ENCODE measurements at regions not wholly inside any gene's neighbourhood (a gene's known extent, or its start where the extent isn't known, plus 50 kb on each side); places are given as distances from the start of the nearest gene placed in this dataset.

GRCh38 chr20:52905241-52905994 lies 66.7 kb upstream of the TSHZ2 start:
- H3K4me3 ChIP-seq (replicated peaks in 1 of 3), result no peak overlapping the region
- H3K4me1 ChIP-seq, result no peaks in the 10 kb centered on the region
- H3K36me3 ChIP-seq, result no peaks in the 10 kb centered on the region
- H3K27ac ChIP-seq, result no peak overlapping the region
- no peaks in the 10 kb centered on the region for H3K27me3 ChIP-seq
- WGBS, 2 donors, result 69 to 81% methylated on average over 8 of the region's 8 CpGs
- intact Hi-C loops (cut with DNase I), result no loop called here
- H3K9me3 ChIP-seq, result no peaks in the 10 kb centered on the region
- no peak for TF ChIP-seq POLR2A (IDR thresholded peaks at IDR 0.05)
- TF ChIP-seq, protein P1, sequence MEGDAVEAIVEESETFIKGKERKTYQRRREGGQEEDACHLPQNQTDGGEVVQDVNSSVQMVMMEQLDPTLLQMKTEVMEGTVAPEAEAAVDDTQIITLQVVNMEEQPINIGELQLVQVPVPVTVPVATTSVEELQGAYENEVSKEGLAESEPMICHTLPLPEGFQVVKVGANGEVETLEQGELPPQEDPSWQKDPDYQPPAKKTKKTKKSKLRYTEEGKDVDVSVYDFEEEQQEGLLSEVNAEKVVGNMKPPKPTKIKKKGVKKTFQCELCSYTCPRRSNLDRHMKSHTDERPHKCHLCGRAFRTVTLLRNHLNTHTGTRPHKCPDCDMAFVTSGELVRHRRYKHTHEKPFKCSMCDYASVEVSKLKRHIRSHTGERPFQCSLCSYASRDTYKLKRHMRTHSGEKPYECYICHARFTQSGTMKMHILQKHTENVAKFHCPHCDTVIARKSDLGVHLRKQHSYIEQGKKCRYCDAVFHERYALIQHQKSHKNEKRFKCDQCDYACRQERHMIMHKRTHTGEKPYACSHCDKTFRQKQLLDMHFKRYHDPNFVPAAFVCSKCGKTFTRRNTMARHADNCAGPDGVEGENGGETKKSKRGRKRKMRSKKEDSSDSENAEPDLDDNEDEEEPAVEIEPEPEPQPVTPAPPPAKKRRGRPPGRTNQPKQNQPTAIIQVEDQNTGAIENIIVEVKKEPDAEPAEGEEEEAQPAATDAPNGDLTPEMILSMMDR (IDR thresholded peaks at IDR 0.05), result no peak
- DNase-seq, result no peak

DNA sequence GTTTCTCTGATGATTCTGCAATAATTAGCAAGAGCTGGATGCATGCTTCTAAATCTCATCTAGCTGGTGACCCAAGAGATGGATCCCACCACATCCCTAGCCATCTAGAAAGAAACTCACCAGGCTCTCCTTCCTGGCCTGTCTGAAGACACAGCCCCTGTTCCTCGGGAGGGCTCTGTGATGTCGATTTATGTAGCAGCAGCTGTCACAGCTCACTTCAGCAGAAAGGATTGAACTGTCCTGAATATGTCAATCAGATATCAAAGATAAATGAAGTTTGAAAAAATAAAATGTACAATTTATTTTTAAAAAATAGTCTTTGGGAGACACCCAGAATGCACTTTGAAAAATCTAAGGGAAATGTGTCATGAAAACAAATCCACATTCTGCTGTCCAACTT lies 67.3 kb upstream of the TSHZ2 start:
- intact Hi-C loops (cut with DNase I), result no loop called here
- DNase-seq, result no peak
- no peak for TF ChIP-seq POLR2A (IDR thresholded peaks at IDR 0.05)
- TF ChIP-seq, protein P1 (IDR thresholded peaks at IDR 0.05), result no peak
- Histone ChIP-seq H3K9me3 (no peaks in the 10 kb centered on the region), H3K27me3 (no peaks in the 10 kb centered on the region), H3K36me3 (no peaks in the 10 kb centered on the region), H3K27ac (no peak overlapping the region), H3K4me1 (no peaks in the 10 kb centered on the region), H3K4me3 (replicated peaks in 1 of 3) (no peak overlapping the region)
- 43 to 54% methylated on average over 2 of the region's 2 CpGs for WGBS, 2 donors

- H3K27ac ChIP-seq, result no peak overlapping the region
- 79 to 83% methylated on average over 5 of the region's 5 CpGs for WGBS, 2 donors
- H3K4me1 ChIP-seq, result no peaks in the 10 kb centered on the region
- intact Hi-C loops (cut with DNase I), result no loop called here
- TF ChIP-seq, protein P1 (IDR thresholded peaks at IDR 0.05), result no peak
- TF ChIP-seq POLR2A (IDR thresholded peaks at IDR 0.05), result no peak
- no peaks in the 10 kb centered on the region for H3K27me3 ChIP-seq
- no peaks in the 10 kb centered on the region for H3K36me3 ChIP-seq
- no peak for DNase-seq
- no peak overlapping the region for H3K4me3 ChIP-seq (replicated peaks in 1 of 3)
- no peaks in the 10 kb centered on the region for H3K9me3 ChIP-seq
These were observed 73.0 kb upstream of the TSHZ2 start for GRCh38 chr20:52899041-52899608.

GRCh38 chr20:52896348-52896747 lies 75.8 kb upstream of the TSHZ2 start:
- no peak overlapping the region for H3K27ac ChIP-seq
- no peak overlapping the region for H3K4me3 ChIP-seq (replicated peaks in 1 of 3)
- intact Hi-C loops (cut with DNase I), result no loop called here
- H3K4me1 ChIP-seq, result no peaks in the 10 kb centered on the region
- WGBS, 2 donors, result 52 to 71% methylated on average over 3 of the region's 3 CpGs
- DNase-seq, result no peak
- H3K27me3 ChIP-seq, result no peaks in the 10 kb centered on the region
- TF ChIP-seq, protein P1 (IDR thresholded peaks at IDR 0.05), result no peak
- no peak for TF ChIP-seq POLR2A (IDR thresholded peaks at IDR 0.05)
- no peaks in the 10 kb centered on the region for H3K36me3 ChIP-seq
- no peaks in the 10 kb centered on the region for H3K9me3 ChIP-seq

- intact Hi-C loops (cut with DNase I), result no loop called here
- no peak overlapping the region for H3K27ac ChIP-seq
- 54% methylated on average over 8 of the region's 8 CpGs for WGBS, 2 donors
- no peaks in the 10 kb centered on the region for H3K9me3 ChIP-seq
- H3K36me3 ChIP-seq, result no peaks in the 10 kb centered on the region
- no peaks in the 10 kb centered on the region for H3K4me1 ChIP-seq
- no peak overlapping the region for H3K4me3 ChIP-seq (replicated peaks in 1 of 3)
- H3K27me3 ChIP-seq, result no peaks in the 10 kb centered on the region
- no peak for TF ChIP-seq POLR2A (IDR thresholded peaks at IDR 0.05)
- TF ChIP-seq, protein P1 (IDR thresholded peaks at IDR 0.05), result no peak
- no peak for DNase-seq
These were observed 76.5 kb upstream of the TSHZ2 start for GRCh38 chr20:52895701-52896100.
